ENCODE measurements at regions not wholly inside any gene's neighbourhood (a gene's known extent, or its start where the extent isn't known, plus 50 kb on each side); places are given as distances from the start of the nearest gene placed in this dataset.

DNA sequence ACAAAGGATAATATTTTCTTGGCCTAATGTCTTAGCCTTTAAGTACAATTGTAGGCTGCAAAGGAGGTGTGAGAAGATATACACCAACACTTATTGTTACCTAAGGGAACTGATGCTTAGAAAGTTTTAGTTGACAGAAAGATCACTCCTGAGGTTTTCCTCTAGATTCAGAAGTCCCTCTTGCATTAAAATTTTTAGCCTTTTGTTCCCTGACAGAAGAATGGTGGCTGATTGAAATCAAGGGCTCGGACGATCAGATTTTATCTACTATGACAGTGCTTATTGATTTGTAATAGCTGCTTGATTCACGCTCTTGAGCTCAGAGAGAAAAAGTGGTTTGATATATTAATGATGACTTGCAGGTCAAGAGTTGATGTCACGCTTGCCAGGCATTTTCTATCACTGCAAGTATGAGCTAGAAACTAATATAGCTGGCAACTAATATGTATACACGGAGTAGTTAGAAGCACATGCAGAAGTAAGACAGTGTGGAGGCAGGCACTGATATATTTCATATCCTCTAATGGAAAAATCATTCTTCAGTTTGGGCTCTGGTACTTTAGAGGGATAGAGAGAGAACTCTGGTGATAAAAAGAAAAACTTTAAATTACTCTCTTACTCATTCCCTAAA, 246.6 kb upstream of the ID4 start:
- Histone ChIP-seq H3K79me2 (ENCODE audit: control insufficient read depth, insufficient read depth, low read length) (no peaks in the 10 kb centered on the region), H3K9me3 (replicated peaks; ENCODE audit: control insufficient read depth, insufficient read depth, low read depth, low read length) (no peaks in the 10 kb centered on the region), H3K27ac (ENCODE audit: extremely low read depth, low read depth, low read length) (no peak overlapping the region), H3K4me2 (ENCODE audit: insufficient read depth, low read length) (no peak overlapping the region), H4K20me1 (replicated peaks; ENCODE audit: control insufficient read depth, insufficient read depth, low read length) (no peaks in the 10 kb centered on the region), H3K9me1 (ENCODE audit: control insufficient read depth, insufficient read depth, low read length) (no peaks in the 10 kb centered on the region), H3K4me1 (replicated peaks in 1 of 2; ENCODE audit: control insufficient read depth in 2 of 2, insufficient read depth in 2 of 2, low read length in 2 of 2) (no peaks in the 10 kb centered on the region), H3K27me3 (ENCODE audit: control insufficient read depth in 2 of 2, insufficient read depth in 2 of 2, low read length in 2 of 2) (no peaks in the 10 kb centered on the region), H3K4me3 (no peak overlapping the region), H3K36me3 (ENCODE audit: control insufficient read depth, insufficient read depth, low read length) (no peaks in the 10 kb centered on the region), H3K9ac (ENCODE audit: insufficient read depth in 1 of 2, low read depth in 2 of 2, low read length in 2 of 2) (no peak overlapping the region), H2AFZ (ENCODE audit: low read depth, low read length) (no peak overlapping the region)
- BruUV-seq (replicated peaks) = no TSS peak
- in situ Hi-C loops (cut with MboI) = no loop called here
- no peak for DNase-seq (ENCODE audit: extremely low read depth in 1 of 4, low spot score in 3 of 4)
- POLR2A ChIA-PET = no interaction called here
- CTCF ChIA-PET (ENCODE audit: low intra/inter-chr PET ratio) = no interaction called here
- WGBS (ENCODE audit: insufficient coverage, low coverage, missing lambda C conversion rate) = under 1% methylated on average over 5 of the region's 5 CpGs
- no peak for ATAC-seq
- TF ChIP-seq PHB (CRISPR knock-in tag; IDR thresholded peaks at IDR 0.05) = no peak
- no peak for TF ChIP-seq DNMT1 (IDR thresholded peaks at IDR 0.05)
- TF ChIP-seq NFE2L1 (tag; IDR thresholded peaks at IDR 0.05; ENCODE audit: borderline replicate concordance, low read depth) = no peak
- TF ChIP-seq MAFG (tag; conservative IDR thresholded peaks at IDR 0.05) = no peak
- no peak for TF ChIP-seq KDM2B (CRISPR knock-in tag; IDR thresholded peaks at IDR 0.05)
- TF ChIP-seq SOX6 (IDR thresholded peaks at IDR 0.05) = no peak
- no peak for TF ChIP-seq ZNF175 (CRISPR knock-in tag; IDR thresholded peaks at IDR 0.05; ENCODE audit: low read depth)
- TF ChIP-seq CHCHD3 (CRISPR knock-in tag; IDR thresholded peaks at IDR 0.05) = no peak
- no peak for TF ChIP-seq ZNF589 (CRISPR knock-in tag; IDR thresholded peaks at IDR 0.05; ENCODE audit: low read depth)
- TF ChIP-seq ZNF133 (CRISPR knock-in tag; IDR thresholded peaks at IDR 0.05) = no peak
- TF ChIP-seq ZNF668 (CRISPR knock-in tag; IDR thresholded peaks at IDR 0.05) = no peak
- no peak for FAIRE-seq
- intact Hi-C loops (cut with micrococcal nuclease) = no loop called here
